H1 (cell line): ENCODE measurements at regions not wholly inside any gene's neighbourhood (a gene's known extent, or its start where the extent isn't known, plus 50 kb on each side); places are given as distances from the start of the nearest gene placed in this dataset.

Experiments used
- CTCF ChIA-PET: fragments of 300-600 bp; sonication (Branson Sonifier 250); formaldehyde crosslinking; loops from one replicate; lab custom pipeline; 2021; ENCODE audit not compliant: partially characterized antibody; lab: Charles Lee
- POLR2A ChIA-PET: fragments of 300-600 bp; sonication (Branson Sonifier 250); formaldehyde crosslinking; loops from one replicate; lab custom pipeline; 2021; ENCODE audit warnings: inconsistent platforms; ENCODE audit not compliant: partially characterized antibody; lab: Charles Lee
- DNase-seq, 2 experiments: peaks; one replicate each; pipeline versions ENCODE4 v3.0.0 to v3.0.0-alpha.2; 2010 to 2022; ENCODE audit warnings: low spot score in 2 of 2, low read depth in 1 of 2, mixed read lengths in 1 of 2
- FAIRE-seq: peaks from 2 replicates; lab custom pipeline; 2011; peaks lifted over from hg19 to GRCh38; lab: Jason Lieb, UNC
- H2AFZ ChIP-seq: 2 replicates; pipeline ENCODE4 v1.8.1; 2012; ENCODE audit warnings: low read length, inconsistent platforms
- H2AK5ac ChIP-seq: 2 replicates; pipeline ENCODE4 v1.6.1; 2013; ENCODE audit warnings: low read depth, low read length
- H2BK120ac ChIP-seq: replicated peaks from 2 replicates; pipeline ENCODE3; 2013; ENCODE audit warnings: low read depth, low read length, inconsistent platforms
- H2BK12ac ChIP-seq: 2 replicates; pipeline ENCODE4 v1.6.1; 2013; ENCODE audit warnings: low read depth, low read length
- H2BK15ac ChIP-seq: 2 replicates; pipeline ENCODE4 v1.6.1; 2013; ENCODE audit warnings: low read length
- H2BK20ac ChIP-seq: 2 replicates; pipeline ENCODE4 v1.6.1; 2013; ENCODE audit warnings: low read length
- H2BK5ac ChIP-seq: 2 replicates; pipeline ENCODE4 v1.6.1; 2013; ENCODE audit warnings: low read depth, low read length
- H3K14ac ChIP-seq: 2 replicates; pipeline ENCODE4 v1.6.1; 2013; ENCODE audit warnings: inconsistent platforms; ENCODE audit not compliant: insufficient read length
- H3K18ac ChIP-seq: 2 replicates; pipeline ENCODE4 v1.6.1; 2013; ENCODE audit warnings: low read length; ENCODE audit errors: extremely low read depth
- H3K23ac ChIP-seq: 2 replicates; pipeline ENCODE4 v1.6.1; 2013; ENCODE audit warnings: inconsistent platforms; ENCODE audit not compliant: insufficient read length
- H3K23me2 ChIP-seq: 2 replicates; pipeline ENCODE4 v1.6.1; 2013; ENCODE audit warnings: low read depth, low read length
- H3K27ac ChIP-seq: 2 replicates; pipeline ENCODE4 v1.6.1; 2011; ENCODE audit warnings: low read depth, low read length, inconsistent platforms
- H3K27me3 ChIP-seq, 4 experiments: replicated peaks in 1 of 4; 1 replicate in 1 of 4; 2 replicates in 3 of 4; pipeline versions ENCODE4 v1.6.1 to v1.8.1; 2011 to 2013; ENCODE audit warnings: low read length in 3 of 4, mild to moderate bottlenecking in 3 of 4, inconsistent platforms in 2 of 4, mixed read lengths in 2 of 4, moderate library complexity in 1 of 4; ENCODE audit not compliant: control insufficient read depth in 3 of 4, insufficient read depth in 3 of 4; ENCODE audit errors: extremely low read depth in 1 of 4
- H3K36me3 ChIP-seq, 4 experiments: 2 replicates each; pipeline versions ENCODE4 v1.6.1 to v1.8.1; 2011 to 2013; ENCODE audit warnings: mild to moderate bottlenecking in 4 of 4, low read length in 3 of 4, moderate library complexity in 2 of 4, control low read depth in 1 of 4, inconsistent platforms in 1 of 4; ENCODE audit not compliant: insufficient read depth in 4 of 4, control insufficient read depth in 2 of 4
- H3K4ac ChIP-seq: replicated peaks from 2 replicates; pipeline ENCODE3; 2013; ENCODE audit warnings: low read length, low read depth, mixed read lengths, inconsistent platforms; ENCODE audit not compliant: insufficient read length
- H3K4me1 ChIP-seq, 4 experiments: replicated peaks in 1 of 4; 1 replicate in 1 of 4; 2 replicates in 3 of 4; pipeline versions ENCODE4 v1.6.1 to v1.8.1; 2011 to 2013; ENCODE audit warnings: low read length in 3 of 4, inconsistent platforms in 2 of 4, mixed read lengths in 1 of 4; ENCODE audit not compliant: insufficient read depth in 4 of 4, control insufficient read depth in 3 of 4
- H3K4me2 ChIP-seq, 2 experiments: 2 replicates each; pipeline versions ENCODE4 v1.6.1 to v1.8.1; 2011 to 2013; ENCODE audit warnings: low read depth in 2 of 2, low read length in 2 of 2, control low read depth in 1 of 2, inconsistent platforms in 1 of 2, mild to moderate bottlenecking in 1 of 2; ENCODE audit not compliant: insufficient read depth in 1 of 2
- H3K4me3 ChIP-seq, 4 experiments: fragments of 200-600, 300-600 bp in 1 of 4; sonication (generic), shearing (Covaris generic), sonication (Bioruptor Twin) in 1 of 4; 2 replicates each; pipeline versions ENCODE4 v1.5.1 to v1.8.1; 2011 to 2016; ENCODE audit warnings: low read length in 4 of 4, low read depth in 3 of 4, control low read depth in 2 of 4, inconsistent platforms in 2 of 4, mild to moderate bottlenecking in 2 of 4, mixed read lengths in 1 of 4, moderate library complexity in 1 of 4; ENCODE audit not compliant: insufficient read depth in 2 of 4; ENCODE audit errors: extremely low read depth in 1 of 4
- H3K56ac ChIP-seq: replicated peaks from 2 replicates; pipeline ENCODE3; 2013; ENCODE audit warnings: low read depth, mild to moderate bottlenecking, mixed read lengths, low read length, inconsistent platforms; ENCODE audit not compliant: insufficient read length
- H3K79me1 ChIP-seq: 2 replicates; pipeline ENCODE4 v1.6.1; 2013; ENCODE audit warnings: low read depth, low read length, control low read depth
- H3K79me2 ChIP-seq, 2 experiments: 2 replicates each; pipeline versions ENCODE4 v1.6.1 to v1.8.1; 2012 to 2013; ENCODE audit warnings: low read length in 2 of 2, mild to moderate bottlenecking in 2 of 2, inconsistent platforms in 1 of 2; ENCODE audit not compliant: insufficient read depth in 2 of 2, control insufficient read depth in 1 of 2
- H3K9ac ChIP-seq, 4 experiments: replicated peaks in 1 of 4; 1 replicate in 1 of 4; 2 replicates in 3 of 4; pipeline versions ENCODE4 v1.6.1 to v1.8.1; 2011 to 2013; ENCODE audit warnings: low read depth in 3 of 4, low read length in 3 of 4, control low read depth in 2 of 4, mild to moderate bottlenecking in 2 of 4, moderate library complexity in 2 of 4, inconsistent platforms in 1 of 4; ENCODE audit errors: extremely low read depth in 1 of 4
- H3K9me3 ChIP-seq, 2 experiments: 2 replicates each; pipeline versions ENCODE4 v1.6.1 to v1.8.1; 2012 to 2013; ENCODE audit warnings: mild to moderate bottlenecking in 2 of 2, moderate library complexity in 2 of 2, control low read depth in 1 of 2, inconsistent platforms in 1 of 2, low read depth in 1 of 2, low read length in 1 of 2, mixed read lengths in 1 of 2; ENCODE audit not compliant: insufficient read depth in 2 of 2
- H4K20me1 ChIP-seq, 2 experiments: replicated peaks in 1 of 2; 2 replicates each; pipeline versions ENCODE3 to v1.8.1; 2011 to 2013; ENCODE audit warnings: inconsistent platforms in 2 of 2, low read length in 2 of 2, mild to moderate bottlenecking in 1 of 2; ENCODE audit not compliant: insufficient read depth in 2 of 2, control insufficient read depth in 1 of 2
- H4K5ac ChIP-seq: 2 replicates; pipeline ENCODE4 v1.6.1; 2013; ENCODE audit warnings: low read length, low read depth, mixed read lengths, inconsistent platforms; ENCODE audit not compliant: insufficient read length
- H4K8ac ChIP-seq: 2 replicates; pipeline ENCODE4 v1.8.0; 2013; ENCODE audit warnings: mild to moderate bottlenecking, moderate library complexity, low read length, inconsistent platforms; ENCODE audit not compliant: insufficient read depth; ENCODE audit errors: extremely low read depth
- H4K91ac ChIP-seq: replicated peaks from 2 replicates; pipeline ENCODE3; 2013; ENCODE audit warnings: low read length, mixed read lengths, inconsistent platforms; ENCODE audit not compliant: insufficient read length
- BCL11A ChIP-seq, 2 experiments: IDR thresholded peaks; one replicate each; pipeline ENCODE4 v1.6.1; 2011; ENCODE audit warnings: low read depth in 2 of 2, low read length in 2 of 2, mild to moderate bottlenecking in 2 of 2
- BRCA1 ChIP-seq: IDR thresholded peaks from 2 replicates; pipeline ENCODE4 v1.6.1; 2012; ENCODE audit warnings: low read depth, low read length, improper control_type of control experiment
- EZH2 ChIP-seq: fragments of 200-600 bp; sonication (generic); IDR thresholded peaks from 2 replicates; pipeline ENCODE4 v1.7.1; 2012; ENCODE audit warnings: low read depth, mild to moderate bottlenecking, moderate library complexity, low read length, inconsistent platforms; ENCODE audit not compliant: severe bottlenecking
- GTF2F1 ChIP-seq: IDR thresholded peaks from 2 replicates; pipeline ENCODE4 v1.6.1; 2012; ENCODE audit warnings: low read depth, low read length, improper control_type of control experiment, borderline replicate concordance
- JUND ChIP-seq: IDR thresholded peaks from 2 replicates; pipeline ENCODE4 v1.6.1; 2011; ENCODE audit warnings: mild to moderate bottlenecking, improper control_type of control experiment, low read length
- NANOG ChIP-seq: IDR thresholded peaks from 2 replicates; pipeline ENCODE4 v1.6.1; 2011; ENCODE audit warnings: low read length, low read depth, mild to moderate bottlenecking, inconsistent platforms; ENCODE audit not compliant: insufficient read depth, poor library complexity, severe bottlenecking
- NRF1 ChIP-seq: IDR thresholded peaks from 2 replicates; pipeline ENCODE4 v1.6.1; 2011; ENCODE audit warnings: mild to moderate bottlenecking, low read depth, low read length, improper control_type of control experiment
- SAP30 ChIP-seq: fragments of 300-600 bp; sonication (generic); IDR thresholded peaks from 2 replicates; pipeline ENCODE4 v1.7.1; 2012; ENCODE audit warnings: low read length, moderate library complexity, mild to moderate bottlenecking, inconsistent platforms; ENCODE audit not compliant: insufficient read depth, insufficient replicate concordance
- SIX5 ChIP-seq: IDR thresholded peaks from 2 replicates; pipeline ENCODE4 v1.6.1; 2011; ENCODE audit warnings: mild to moderate bottlenecking, low read depth, low read length
- SP1 ChIP-seq: IDR thresholded peaks from 2 replicates; pipeline ENCODE4 v1.6.1; 2011; ENCODE audit warnings: low read depth, low read length
- TAF7 ChIP-seq: optimal IDR thresholded peaks from 2 replicates; pipeline ENCODE3; 2011; ENCODE audit warnings: low read depth, mild to moderate bottlenecking, inconsistent platforms, low read length, moderate library complexity, borderline replicate concordance
- TF ChIP-seq, protein P1 (sequence below): IDR thresholded peaks from 2 replicates; pipeline ENCODE4 v1.6.1; 2011; ENCODE audit warnings: low read length, improper control_type of control experiment

DNA sequence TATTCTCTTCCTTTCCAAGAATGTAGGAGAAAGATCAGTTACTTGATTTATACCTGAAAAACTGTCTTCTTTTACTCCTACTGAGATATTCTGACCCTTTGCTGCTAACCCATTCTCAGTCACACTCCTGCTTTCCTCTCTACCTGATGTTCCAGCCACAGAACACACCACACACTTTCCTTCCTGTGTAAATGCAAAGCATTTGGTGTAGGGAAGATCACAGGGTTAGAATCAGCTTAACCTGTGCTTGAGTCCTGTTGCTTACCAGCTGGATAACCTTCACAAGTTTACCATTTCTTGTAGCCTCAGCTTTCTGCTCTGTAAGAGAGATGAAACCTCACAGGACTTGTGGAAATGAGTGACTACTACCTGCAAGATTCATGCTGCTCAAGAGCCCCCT is 489.8 kb upstream of the GOLIM4 start:
- POLR2A ChIA-PET: no interaction called here
- Histone ChIP-seq H4K91ac (no peak overlapping the region), H4K8ac (no peak overlapping the region), H2BK20ac (no peak overlapping the region), H3K4me1 (peaks cover 2 to 11% (median 5%) of the 10 kb centered on the region in 4 experiments; a peak in 4 of 7 replicates), H3K4me2 (no peak overlapping the region), H3K4me3 (no peak overlapping the region), H2BK15ac (no peak overlapping the region), H3K14ac (no peak overlapping the region), H3K23me2 (no peaks in the 10 kb centered on the region), H3K9ac (no peak overlapping the region), H3K79me1 (no peaks in the 10 kb centered on the region), H3K79me2 (no peaks in the 10 kb centered on the region), H3K23ac (no peak overlapping the region), H2BK5ac (no peak overlapping the region), H2BK12ac (no peak overlapping the region), H3K9me3 (no peaks in the 10 kb centered on the region), H3K56ac (no peak overlapping the region), H3K4ac (no peak overlapping the region), H2AFZ (peak overlapping the region; percentile 88; the same call in 1 of the 2 replicates), H3K18ac (no peak overlapping the region), H3K27ac (no peak overlapping the region), H4K20me1 (no peaks in the 10 kb centered on the region), H3K27me3 (no peaks in the 10 kb centered on the region), H2AK5ac (no peak overlapping the region), H4K5ac (no peak overlapping the region), H2BK120ac (no peak overlapping the region), H3K36me3 (no peaks in the 10 kb centered on the region)
- FAIRE-seq: peak; percentile 50
- TF ChIP-seq NANOG (no peak), TAF7 (no peak), NRF1 (no peak), JUND (no peak), GTF2F1 (no peak), SP1 (no peak), EZH2 (no peak), BRCA1 (no peak), SIX5 (no peak), SAP30 (no peak), BCL11A (IDR thresholded peaks at IDR 0.05; ENCODE audit: low read depth in 2 of 2, low read length in 2 of 2) (no peak)
- TF ChIP-seq, protein P1, sequence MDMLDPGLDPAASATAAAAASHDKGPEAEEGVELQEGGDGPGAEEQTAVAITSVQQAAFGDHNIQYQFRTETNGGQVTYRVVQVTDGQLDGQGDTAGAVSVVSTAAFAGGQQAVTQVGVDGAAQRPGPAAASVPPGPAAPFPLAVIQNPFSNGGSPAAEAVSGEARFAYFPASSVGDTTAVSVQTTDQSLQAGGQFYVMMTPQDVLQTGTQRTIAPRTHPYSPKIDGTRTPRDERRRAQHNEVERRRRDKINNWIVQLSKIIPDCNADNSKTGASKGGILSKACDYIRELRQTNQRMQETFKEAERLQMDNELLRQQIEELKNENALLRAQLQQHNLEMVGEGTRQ: no peak
- DNase-seq: no peak
- CTCF ChIA-PET: no interaction called here
